GM12891 (cell line): ENCODE measurements at regions not wholly inside any gene's neighbourhood (a gene's known extent, or its start where the extent isn't known, plus 50 kb on each side); places are given as distances from the start of the nearest gene placed in this dataset.

ENCODE experiments used
- DNase-seq: peaks from one replicate; pipeline ENCODE4 v3.0.0; 2011; ENCODE audit warnings: low spot score; ENCODE audit not compliant: insufficient read length
- FAIRE-seq: peaks from 2 replicates; lab custom pipeline; 2011; peaks lifted over from hg19 to GRCh38; lab: Jason Lieb, UNC
- PAX5 ChIP-seq: IDR thresholded peaks from 2 replicates; pipeline ENCODE4 v1.6.1; 2011; ENCODE audit warnings: low read length, moderate library complexity, mild to moderate bottlenecking; ENCODE audit not compliant: insufficient read depth, severe bottlenecking
- POLR2A ChIP-seq: IDR thresholded peaks from 2 replicates; pipeline ENCODE4 v1.6.1; 2011; ENCODE audit warnings: low read depth, low read length, control low read depth
- POLR2AphosphoS5 ChIP-seq: IDR thresholded peaks from 2 replicates; pipeline ENCODE4 v1.6.1; 2011; ENCODE audit warnings: low read depth, low read length, control low read depth
- POU2F2 ChIP-seq: IDR thresholded peaks from 2 replicates; pipeline ENCODE4 v1.6.1; 2011; ENCODE audit warnings: low read depth, mild to moderate bottlenecking, control low read depth, low read length, moderate library complexity
- SPI1 ChIP-seq: IDR thresholded peaks from 2 replicates; pipeline ENCODE4 v1.6.1; 2011; ENCODE audit warnings: low read depth, low read length, control low read depth
- TAF1 ChIP-seq: IDR thresholded peaks from 2 replicates; pipeline ENCODE4 v1.6.1; 2011; ENCODE audit warnings: low read depth, low read length, control low read depth

DNA sequence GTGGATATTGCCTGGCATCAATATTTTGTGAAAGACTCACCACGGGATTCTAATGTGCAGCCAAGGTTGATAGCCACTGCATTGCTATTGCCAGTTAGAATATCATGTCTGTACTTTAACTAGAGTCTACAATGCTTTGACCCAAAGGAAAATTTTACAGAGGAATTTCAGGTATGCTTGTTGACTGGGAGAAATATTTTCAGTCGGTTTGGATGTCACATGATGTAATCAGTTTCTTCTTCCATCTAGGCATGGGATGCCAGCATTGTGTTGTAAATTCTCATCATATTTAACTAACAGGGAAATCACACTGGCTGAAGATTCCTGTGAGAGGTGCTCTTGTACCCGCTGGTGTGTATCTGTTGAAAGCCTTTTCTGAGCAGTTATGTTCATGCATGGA, 508.9 kb upstream of the ADAMTS9 start:
- no peak for FAIRE-seq

DNA sequence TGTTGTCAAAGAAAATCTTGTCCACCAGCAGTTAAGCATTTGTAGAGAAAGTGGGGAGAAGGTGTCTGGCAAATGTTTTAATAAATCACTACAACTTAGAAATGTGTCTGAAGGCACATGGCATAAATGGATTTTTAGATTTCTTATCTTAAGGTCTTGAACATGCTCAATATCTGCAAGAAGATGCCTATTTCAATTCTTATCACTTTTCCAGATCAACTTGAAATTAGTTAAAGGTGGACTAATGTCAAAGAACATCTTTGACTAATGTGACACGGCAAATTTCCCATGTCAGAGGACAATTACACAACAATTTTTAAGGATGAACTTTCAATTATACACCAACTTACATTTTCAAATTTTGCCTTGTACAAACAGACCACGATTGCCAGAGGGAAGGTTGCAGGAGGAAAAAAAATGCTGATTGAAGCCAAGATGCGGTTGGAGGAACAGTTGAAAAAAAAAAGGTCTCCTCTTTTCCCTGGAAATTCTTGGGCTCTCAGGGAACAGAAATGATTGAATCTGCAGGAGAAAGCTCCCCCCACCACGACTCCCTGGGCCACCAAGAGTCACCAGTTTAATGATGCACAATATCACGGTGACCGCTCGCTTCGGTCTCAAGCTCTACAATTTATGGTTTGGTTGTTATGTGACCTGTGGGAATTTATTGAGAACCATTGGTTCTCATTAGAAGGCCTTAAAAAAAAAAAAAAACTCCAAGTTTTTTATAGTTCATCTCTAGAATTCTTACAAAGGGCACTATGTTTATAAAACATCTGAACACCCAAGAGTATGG, 507.6 kb upstream of the ADAMTS9 start:
- FAIRE-seq (no peak), DNase-seq (no peak)
- TF ChIP-seq POLR2AphosphoS5 (no peak), POU2F2 (no peak), TAF1 (no peak), PAX5 (no peak), POLR2A (no peak), SPI1 (no peak)

More for the DNA sequence above, 508.9 kb upstream of the ADAMTS9 start:
- no peak for TF ChIP-seq SPI1
- no peak for TF ChIP-seq TAF1
- TF ChIP-seq POLR2AphosphoS5: no peak
- TF ChIP-seq PAX5: no peak
- no peak for TF ChIP-seq POLR2A
- no peak for TF ChIP-seq POU2F2
- DNase-seq: no peak

DNA sequence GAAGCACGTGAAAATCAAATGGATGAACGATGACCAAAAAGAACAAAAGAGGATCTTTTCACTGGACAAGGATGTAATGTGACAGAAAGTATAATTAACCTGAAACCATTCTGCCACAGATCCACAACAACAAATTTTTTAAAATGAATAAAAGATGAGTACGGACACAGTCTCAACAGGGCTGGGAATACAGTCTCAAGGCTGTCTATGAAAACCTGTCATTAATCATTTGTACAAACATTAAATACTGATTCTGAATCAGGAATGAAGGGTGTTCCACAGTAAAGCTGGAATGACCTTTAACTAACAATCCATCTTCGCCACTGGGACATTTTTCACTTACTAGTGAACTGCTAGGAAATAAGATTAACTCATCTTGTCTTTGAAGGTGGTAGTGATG, 506.9 kb upstream of the ADAMTS9 start:
- DNase-seq (no peak), FAIRE-seq (no peak)
- TF ChIP-seq POLR2AphosphoS5: no peak
- TF ChIP-seq POU2F2: no peak
- TF ChIP-seq PAX5: no peak
- TF ChIP-seq SPI1: no peak
- TF ChIP-seq POLR2A: no peak
- no peak for TF ChIP-seq TAF1

DNA sequence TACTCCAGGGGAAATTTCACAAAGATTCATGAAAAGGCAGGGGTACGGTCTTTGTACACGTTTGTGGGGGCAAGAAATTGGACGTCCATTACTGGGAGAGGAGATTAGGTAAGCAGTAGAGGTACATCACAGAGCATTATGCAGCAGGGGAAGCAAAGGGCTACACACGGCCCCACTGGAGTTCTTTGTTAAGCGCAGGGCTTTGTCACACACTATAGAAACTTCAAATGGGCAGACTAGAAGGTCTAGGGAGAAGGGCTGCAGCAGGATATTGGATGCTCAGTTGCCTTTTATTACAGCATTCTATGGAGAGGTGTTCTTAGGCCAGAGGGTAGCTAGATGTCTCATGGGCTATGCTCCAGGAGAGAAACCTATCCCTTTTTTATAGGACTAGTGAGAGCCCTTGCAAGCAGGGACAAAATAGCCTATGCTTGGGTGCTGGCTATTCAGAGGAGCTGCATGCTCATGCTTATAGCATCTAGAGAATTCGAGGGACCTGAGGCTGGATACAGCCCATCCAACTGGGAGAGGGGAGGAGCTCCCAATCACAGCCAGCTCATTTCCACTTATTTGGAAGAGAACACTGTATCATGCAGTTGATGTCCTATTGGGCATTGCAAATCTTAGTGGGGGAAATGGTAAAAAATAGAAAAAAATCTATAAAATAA, 506.4 kb upstream of the ADAMTS9 start:
- TF ChIP-seq POU2F2 (no peak), PAX5 (no peak), POLR2AphosphoS5 (no peak), POLR2A (no peak), SPI1 (no peak), TAF1 (no peak)
- DNase-seq (no peak), FAIRE-seq (no peak)

DNA sequence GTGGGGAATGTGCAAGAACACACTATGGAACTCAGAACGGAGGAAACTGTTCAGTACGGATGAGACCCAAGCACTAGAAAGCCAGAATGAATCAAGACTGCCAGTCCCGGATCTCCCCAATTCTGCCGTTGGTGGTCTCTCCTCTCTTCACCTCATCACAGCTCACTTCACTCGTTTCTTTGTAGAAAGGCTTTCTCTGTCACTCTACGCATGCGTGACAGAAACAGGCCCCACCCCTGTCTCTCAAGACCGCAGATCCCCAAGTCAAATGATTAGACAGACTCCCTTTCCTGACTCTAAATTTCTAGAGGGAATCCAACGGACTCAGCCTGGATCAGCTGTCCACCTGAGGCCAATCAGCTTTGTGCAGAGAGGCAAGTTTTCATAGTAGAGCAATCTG, 505.7 kb upstream of the ADAMTS9 start:
- FAIRE-seq (no peak), DNase-seq (no peak)
- TF ChIP-seq POU2F2 (no peak), TAF1 (no peak), POLR2AphosphoS5 (no peak)

DNA sequence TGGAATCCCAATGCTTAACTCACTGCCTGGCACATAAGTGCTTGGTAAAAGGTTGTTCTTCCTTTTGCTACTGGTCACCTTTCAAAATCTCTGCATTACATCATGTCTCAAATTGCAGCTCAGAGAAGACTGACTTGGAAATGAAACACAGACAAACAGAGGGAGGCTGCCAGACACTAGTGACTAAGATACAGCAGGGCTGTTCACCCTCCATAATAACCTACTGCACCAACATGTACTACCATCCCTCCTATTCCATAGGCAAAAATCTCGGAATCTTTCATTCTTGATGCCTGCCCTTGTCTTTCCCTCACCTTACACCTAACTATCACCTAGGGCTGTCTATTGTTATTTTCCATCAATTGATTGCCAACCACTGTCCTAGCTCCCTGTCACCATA, 502.3 kb upstream of the ADAMTS9 start:
- DNase-seq (no peak), FAIRE-seq (no peak)
- no peak for TF ChIP-seq POU2F2
- TF ChIP-seq POLR2A: no peak
- no peak for TF ChIP-seq POLR2AphosphoS5
- no peak for TF ChIP-seq TAF1
- no peak for TF ChIP-seq SPI1
- TF ChIP-seq PAX5: no peak

DNA sequence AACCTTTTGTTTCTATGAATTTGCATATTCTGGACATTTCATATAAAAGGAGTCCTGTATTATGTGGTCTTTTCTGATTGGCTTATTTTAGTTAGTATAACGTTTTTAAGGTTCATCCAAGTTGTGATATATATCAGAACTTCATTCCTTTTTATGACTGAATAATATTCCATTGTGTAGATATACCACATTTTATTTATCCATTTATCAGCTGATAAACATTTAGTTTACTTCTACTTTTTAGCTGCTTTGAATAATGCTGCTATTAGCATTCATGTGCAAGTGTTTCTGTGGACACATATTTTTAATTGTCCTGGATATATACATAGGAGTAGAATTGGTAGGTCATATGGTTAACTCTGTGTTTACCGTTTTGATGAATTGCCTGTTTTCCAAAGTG, 498.5 kb upstream of the ADAMTS9 start:
- TF ChIP-seq PAX5: no peak
- no peak for TF ChIP-seq POU2F2
- TF ChIP-seq POLR2A: no peak
- no peak for TF ChIP-seq POLR2AphosphoS5
- TF ChIP-seq TAF1: no peak
- no peak for TF ChIP-seq SPI1
- no peak for DNase-seq
- no peak for FAIRE-seq

DNA sequence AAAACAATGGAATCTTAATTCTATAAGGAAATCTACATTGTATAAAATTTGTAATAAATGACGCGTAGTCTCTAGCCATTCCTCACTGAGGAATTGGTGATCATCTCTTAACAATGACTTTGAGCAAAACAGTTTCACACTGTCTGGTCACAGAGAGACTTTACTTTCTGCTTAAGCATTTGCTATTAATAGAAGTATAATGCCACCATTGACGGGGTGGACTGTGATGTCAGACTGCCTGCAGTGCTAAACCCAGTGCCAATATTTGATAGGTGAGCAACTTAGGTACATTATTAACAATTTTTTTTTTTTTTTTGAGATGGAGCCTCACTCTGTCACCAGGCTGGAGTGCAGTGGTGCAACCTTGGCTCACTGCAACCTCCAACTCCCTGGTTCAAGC, 494.9 kb upstream of the ADAMTS9 start:
- FAIRE-seq (no peak), DNase-seq (no peak)
- TF ChIP-seq SPI1 (no peak), TAF1 (no peak)

DNA sequence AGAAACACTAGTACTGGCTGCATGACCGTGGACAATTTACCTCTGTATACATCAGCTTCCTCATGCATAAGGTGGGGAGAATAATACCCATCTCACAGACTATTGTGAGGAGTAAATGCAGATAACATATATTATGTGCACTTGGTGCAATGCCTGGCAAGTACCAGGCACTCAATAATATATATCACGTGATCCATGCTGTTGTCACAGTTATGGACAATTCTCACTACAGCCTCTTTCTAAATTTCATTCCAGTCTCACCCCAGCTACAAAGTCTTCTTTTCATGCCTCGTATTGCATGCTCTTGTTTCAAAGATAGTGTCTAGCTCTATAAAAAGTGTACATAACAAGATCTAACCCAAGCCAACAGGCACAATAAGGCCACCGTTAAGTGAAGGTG, 494.3 kb upstream of the ADAMTS9 start:
- DNase-seq (no peak), FAIRE-seq (no peak)
- TF ChIP-seq PAX5 (no peak), SPI1 (no peak), TAF1 (no peak), POU2F2 (no peak), POLR2AphosphoS5 (no peak), POLR2A (no peak)

DNA sequence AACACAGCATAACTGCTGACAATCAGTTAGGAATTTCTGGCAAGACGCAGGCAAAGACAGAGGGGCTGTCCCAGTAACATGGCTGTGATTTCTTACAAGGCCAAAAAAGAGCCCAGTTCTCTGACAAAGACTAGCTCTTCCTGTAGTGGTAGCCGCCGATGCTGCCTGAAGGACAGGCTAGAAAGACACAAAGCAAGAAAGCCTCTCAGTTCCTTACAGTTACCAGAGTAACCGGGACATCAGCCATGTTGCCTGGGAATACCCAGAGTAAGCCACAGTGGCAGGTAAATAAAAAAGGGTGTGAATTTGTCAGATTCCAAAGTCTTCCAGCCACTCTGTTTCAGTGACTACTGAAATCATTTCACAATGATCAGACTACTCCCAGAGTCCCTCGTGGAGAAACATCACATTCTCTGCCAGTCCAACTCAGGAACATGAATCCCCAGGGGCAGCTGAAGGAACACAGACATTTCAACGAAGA, 493.6 kb upstream of the ADAMTS9 start:
- TF ChIP-seq POLR2A: no peak
- TF ChIP-seq PAX5: no peak
- no peak for TF ChIP-seq SPI1
- no peak for TF ChIP-seq POLR2AphosphoS5
- no peak for TF ChIP-seq TAF1
- no peak for TF ChIP-seq POU2F2
- FAIRE-seq (no peak), DNase-seq (no peak)
